Adrenal gland (tissue), 9 donors: ENCODE measurements at regions not wholly inside any gene's neighbourhood (a gene's known extent, or its start where the extent isn't known, plus 50 kb on each side); places are given as distances from the start of the nearest gene placed in this dataset.

Source experiments
- DNase-seq, 7 donors: peaks; one replicate each; pipeline ENCODE4 v3.0.0-alpha.2; 2019 to 2020
- H3K27ac ChIP-seq, 5 donors: fragments of 200-600 bp; sonication (generic) in 4 of 5; 1 replicate in 3 of 5; 2 replicates in 2 of 5; pipeline versions ENCODE4 v1.5.1 to v1.8.0; 2016 to 2020; ENCODE audit warnings: mild to moderate bottlenecking in 1 of 5
- H3K27me3 ChIP-seq: fragments of 200-600 bp; 2 replicates; pipeline ENCODE4 v1.8.0; 2021
- H3K36me3 ChIP-seq, 2 donors: fragments of 200-600 bp; replicated peaks in 1 of 2; 1 replicate in 1 of 2; 2 replicates in 1 of 2; pipeline versions ENCODE4 v1.5.1 to v1.8.0; 2018 to 2022
- H3K4me1 ChIP-seq, 2 donors: fragments of 200-600 bp; replicated peaks in 1 of 2; 1 replicate in 1 of 2; 2 replicates in 1 of 2; pipeline versions ENCODE4 v1.5.1 to v1.8.0; 2018 to 2021
- H3K4me3 ChIP-seq, 4 donors: fragments of 200-600 bp; sonication (generic) in 3 of 4; one replicate each; pipeline ENCODE4 v1.5.1; 2016 to 2018
- H3K9me3 ChIP-seq, 3 donors: fragments of 200-600 bp; sonication (generic) in 1 of 3; replicated peaks in 1 of 3; 1 replicate in 2 of 3; 2 replicates in 1 of 3; pipeline versions ENCODE4 v1.5.1 to v1.8.0; 2016 to 2021
- CTCF ChIP-seq, 6 experiments: fragments of 450-650 bp in 4 of 6; fragments of 200-600 bp in 2 of 6; sonication (generic) in 1 of 6; IDR thresholded peaks; 1 replicate in 5 of 6; 2 replicates in 1 of 6; pipeline versions ENCODE4 v1.5.1 to v1.8.0; 2016 to 2021; ENCODE audit warnings: antibody characterized with exemption in 6 of 6, mild to moderate bottlenecking in 2 of 6, moderate library complexity in 1 of 6
- POLR2A ChIP-seq, 2 donors: fragments of 450-650 bp; IDR thresholded peaks; one replicate each; pipeline ENCODE4 v1.6.1; 2017; ENCODE audit warnings: antibody characterized with exemption in 2 of 2, mild to moderate bottlenecking in 2 of 2, moderate library complexity in 1 of 2
- WGBS, 4 donors: extraction: QIAGEN DNeasy Blood & Tissue Kit in 2 of 4; methylation state at CpG; one replicate each; pipeline versions ENCODE4 v1.1.5 to v1.1.7; 2013 to 2017; 5-methylcytosine and 5-hydroxymethylcytosine counted together
- intact Hi-C, 2 donors: fragments of 100-400 bp; cut with DNase I; formaldehyde crosslinking; loops; one replicate each; pipeline versions ENCODE4 v1.14.1 to v1.15.0; 2022 to 2023
- donor health status: healthy with polysubstance abuse.
- donor health status: Bipolar disorder and iron deficiency.
- donor health status: DM: yes; HTN: yes; CAD: no.
- donor health status: DM: no; HTN: no; CAD: no.
- donor health status: DM: no; HTN: no; CAD: no.

- Histone ChIP-seq H3K9me3 (no peaks in the 10 kb centered on the region), H3K27me3 (peaks cover 9% of the 10 kb centered on the region), H3K27ac (no peak overlapping the region), H3K4me3 (no peak overlapping the region), H3K4me1 (no peaks in the 10 kb centered on the region), H3K36me3 (no peaks in the 10 kb centered on the region)
- TF ChIP-seq POLR2A (IDR thresholded peaks at IDR 0.05) (no peak), CTCF (IDR thresholded peaks at IDR 0.05) (no peak)
- 55 to 72% (median 64%) methylated on average over 3 of the region's 3 CpGs for WGBS, 4 donors
- intact Hi-C loops, result no loop called here
- DNase-seq, result no peak
These were observed 239.1 kb downstream of the ZNF674 start for GRCh38 chrX:46306103-46306502.

DNA sequence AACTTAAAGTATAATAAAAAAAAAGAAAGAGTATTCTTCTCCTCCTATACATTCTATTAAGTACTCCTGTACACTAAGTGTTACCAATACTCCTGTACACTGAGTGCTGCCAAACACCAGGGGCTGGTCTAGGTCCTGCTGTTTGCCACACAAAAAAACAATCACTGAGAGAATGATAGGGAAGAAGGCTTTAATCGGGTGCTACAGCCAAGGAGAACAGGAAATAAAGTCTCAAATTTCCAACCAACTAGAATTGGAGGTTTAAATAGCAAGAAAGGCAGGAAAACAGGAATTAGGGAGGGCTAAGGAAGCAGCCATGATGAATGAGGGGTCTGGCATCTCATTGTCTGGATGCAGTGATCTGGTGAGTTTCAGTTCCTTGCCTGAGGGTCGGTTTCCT lies 239.8 kb downstream of the ZNF674 start:
- Histone ChIP-seq H3K4me3 (no peak overlapping the region), H3K27me3 (peaks cover 11% of the 10 kb centered on the region), H3K9me3 (no peaks in the 10 kb centered on the region), H3K27ac (no peak overlapping the region), H3K36me3 (no peaks in the 10 kb centered on the region), H3K4me1 (no peaks in the 10 kb centered on the region)
- WGBS, 4 donors, result 59 to 79% (median 75%) methylated on average over 2 of the region's 2 CpGs
- DNase-seq, result no peak
- TF ChIP-seq CTCF (IDR thresholded peaks at IDR 0.05) (no peak), POLR2A (IDR thresholded peaks at IDR 0.05) (no peak)
- intact Hi-C loops, result no loop called here

- H3K4me3 ChIP-seq, result no peak overlapping the region
- 78 to 92% (median 87%) methylated on average over 2 of the region's 2 CpGs for WGBS, 4 donors
- no peak overlapping the region for H3K27ac ChIP-seq
- no peaks in the 10 kb centered on the region for H3K4me1 ChIP-seq
- intact Hi-C loops, result no loop called here
- no peak for DNase-seq
- peaks cover 14% of the 10 kb centered on the region for H3K27me3 ChIP-seq
- TF ChIP-seq POLR2A (IDR thresholded peaks at IDR 0.05), result no peak
- TF ChIP-seq CTCF (IDR thresholded peaks at IDR 0.05), result no peak
- H3K9me3 ChIP-seq, result no peaks in the 10 kb centered on the region
- no peaks in the 10 kb centered on the region for H3K36me3 ChIP-seq
These were observed 243.3 kb downstream of the ZNF674 start for GRCh38 chrX:46301903-46302302.

- no peak for DNase-seq
- 53 to 66% (median 57%) methylated on average over 2 of the region's 2 CpGs for WGBS, 4 donors
- TF ChIP-seq POLR2A (IDR thresholded peaks at IDR 0.05), result no peak
These were observed 246.4 kb downstream of the ZNF674 start for GRCh38 chrX:46298821-46299220.

DNA sequence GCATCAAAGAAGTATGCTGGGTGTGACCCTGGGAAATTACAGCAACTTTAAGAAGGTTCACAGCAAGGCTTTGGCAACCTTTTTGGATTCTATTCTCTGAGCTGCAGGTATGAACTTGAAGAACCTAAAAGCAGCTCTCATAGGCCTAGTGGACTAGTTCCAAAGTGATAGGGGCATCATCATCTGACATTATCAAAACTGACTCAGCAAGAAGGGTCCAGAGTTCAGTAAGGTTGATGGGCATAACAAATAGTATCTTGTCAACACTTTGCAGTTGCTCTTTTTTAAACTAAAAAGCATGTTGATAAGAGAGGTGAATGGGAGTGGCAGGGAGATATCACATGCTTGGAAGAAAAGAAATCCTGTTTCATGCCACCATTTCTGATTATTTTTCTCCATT lies 249.3 kb downstream of the ZNF674 start:
- H3K27ac ChIP-seq, result no peak overlapping the region
- no peak overlapping the region for H3K4me3 ChIP-seq
- TF ChIP-seq POLR2A (IDR thresholded peaks at IDR 0.05), result no peak
- TF ChIP-seq CTCF (IDR thresholded peaks at IDR 0.05), result no peak
- H3K9me3 ChIP-seq, result no peaks in the 10 kb centered on the region
- no peaks in the 10 kb centered on the region for H3K36me3 ChIP-seq
- intact Hi-C loops, result no loop called here
- no peak for DNase-seq
- H3K27me3 ChIP-seq, result peaks cover 22% of the 10 kb centered on the region
- no peaks in the 10 kb centered on the region for H3K4me1 ChIP-seq

More at GRCh38 chrX:46298821-46299220, 246.4 kb downstream of the ZNF674 start:
- H3K9me3 ChIP-seq, result no peaks in the 10 kb centered on the region
- no peaks in the 10 kb centered on the region for H3K36me3 ChIP-seq
- H3K4me3 ChIP-seq, result no peak overlapping the region
- H3K27me3 ChIP-seq, result peaks cover 21% of the 10 kb centered on the region
- no peak overlapping the region for H3K27ac ChIP-seq
- H3K4me1 ChIP-seq, result no peaks in the 10 kb centered on the region
- intact Hi-C loops, result no loop called here
